ENCODE measurements at regions not wholly inside any gene's neighbourhood (a gene's known extent, or its start where the extent isn't known, plus 50 kb on each side); places are given as distances from the start of the nearest gene placed in this dataset.

- no peak for TF ChIP-seq CTCF (IDR thresholded peaks at IDR 0.05; ENCODE audit: extremely low read depth in 1 of 2, insufficient read depth in 1 of 2, low read depth in 1 of 2, low read length in 2 of 2)
- no peak for TF ChIP-seq POLR2A (IDR thresholded peaks at IDR 0.05; ENCODE audit: low read depth, low read length)
- TF ChIP-seq POLR2AphosphoS5 (IDR thresholded peaks at IDR 0.05; ENCODE audit: insufficient read depth, low read depth, low read length), result no peak
- no peak for TF ChIP-seq EZH2 (IDR thresholded peaks at IDR 0.05; ENCODE audit: borderline replicate concordance, low read depth, low read length, severe bottlenecking)
These were observed 167.7 kb upstream of the KCTD7 start for GRCh38 chr7:66460921-66461361.
